ENCODE measurements at regions not wholly inside any gene's neighbourhood (a gene's known extent, or its start where the extent isn't known, plus 50 kb on each side); places are given as distances from the start of the nearest gene placed in this dataset.
"Not testable (repeated sequence)": the region's sequence is repeated elsewhere in the genome, so short reads cannot be mapped to it uniquely, and the experiment has no call there.

- no peak for DNase-seq
Observed at GRCh38 chr17:70327279-70327678, 157.9 kb downstream of the KCNJ2 start.

- DNase-seq: peak; percentile 3
Observed at GRCh38 chr17:70327723-70328122, 158.4 kb downstream of the KCNJ2 start.

GRCh38 chr17:70329721-70330120 is 160.4 kb downstream of the KCNJ2 start:
- no peak for DNase-seq

- DNase-seq: not testable (repeated sequence)
Observed at GRCh38 chr17:70331066-70331465, 161.7 kb downstream of the KCNJ2 start.

- DNase-seq: no peak
Observed at GRCh38 chr17:70332356-70333210, 163.3 kb downstream of the KCNJ2 start.

- no peak for DNase-seq
Observed at GRCh38 chr17:70336411-70336810, 167.1 kb downstream of the KCNJ2 start.

- DNase-seq: no peak
Observed at GRCh38 chr17:70338946-70339354, 169.6 kb downstream of the KCNJ2 start.

- DNase-seq: no peak
Observed at GRCh38 chr17:70343114-70343513, 173.8 kb downstream of the KCNJ2 start.

- DNase-seq: no peak
Observed at GRCh38 chr17:70344386-70345060, 175.2 kb downstream of the KCNJ2 start.

- no peak for DNase-seq
Observed at GRCh38 chr17:70345061-70345460, 175.7 kb downstream of the KCNJ2 start.

- no peak for DNase-seq
Observed at GRCh38 chr17:70352834-70353233, 183.5 kb downstream of the KCNJ2 start.

- DNase-seq: no peak
Observed at GRCh38 chr17:70353408-70354092, 184.2 kb downstream of the KCNJ2 start.

GRCh38 chr17:70355185-70355584 is 185.9 kb downstream of the KCNJ2 start:
- DNase-seq: no peak

- DNase-seq: no peak
Observed at GRCh38 chr17:70357190-70357589, 187.9 kb downstream of the KCNJ2 start.

- DNase-seq: no peak
Observed at GRCh38 chr17:70365091-70365583, 195.8 kb downstream of the KCNJ2 start.

GRCh38 chr17:70366386-70366785 is 197.1 kb downstream of the KCNJ2 start:
- no peak for DNase-seq

- no peak for DNase-seq
Observed at GRCh38 chr17:70368011-70368410, 198.7 kb downstream of the KCNJ2 start.

GRCh38 chr17:70369391-70369790 is 200.1 kb downstream of the KCNJ2 start:
- no peak for DNase-seq

- no peak for DNase-seq
Observed at GRCh38 chr17:70370816-70371215, 201.5 kb downstream of the KCNJ2 start.

GRCh38 chr17:70373369-70373768 is 204.0 kb downstream of the KCNJ2 start:
- DNase-seq: no peak

GRCh38 chr17:70374496-70374895 is 205.2 kb downstream of the KCNJ2 start:
- DNase-seq: no peak

GRCh38 chr17:70375406-70375805 is 206.1 kb downstream of the KCNJ2 start:
- DNase-seq: no peak

Data from NCI-H526 treated with DMSO at 0.1 percent for 48 hours (cell line).